ENCODE measurements at regions not wholly inside any gene's neighbourhood (a gene's known extent, or its start where the extent isn't known, plus 50 kb on each side); places are given as distances from the start of the nearest gene placed in this dataset.

- POLR2A ChIA-PET = no interaction called here
- no peak for TF ChIP-seq SP1 (IDR thresholded peaks at IDR 0.05)
- no peak for TF ChIP-seq ZNF384 (IDR thresholded peaks at IDR 0.05)
- no peak for TF ChIP-seq HDGF (IDR thresholded peaks at IDR 0.05; ENCODE audit: borderline replicate concordance)
- no peak for TF ChIP-seq LEF1 (IDR thresholded peaks at IDR 0.05; ENCODE audit: borderline replicate concordance)
- no peak for TF ChIP-seq BHLHE40 (IDR thresholded peaks at IDR 0.05; ENCODE audit: borderline replicate concordance)
- no peak for TF ChIP-seq SUZ12 (IDR thresholded peaks at IDR 0.05)
- no peak for TF ChIP-seq NFRKB (IDR thresholded peaks at IDR 0.05)
- no peak for TF ChIP-seq TARDBP (IDR thresholded peaks at IDR 0.05)
- no peak for TF ChIP-seq FOXM1 (IDR thresholded peaks at IDR 0.05; ENCODE audit: borderline replicate concordance)
- no peak for TF ChIP-seq ARNT (IDR thresholded peaks at IDR 0.05)
- TF ChIP-seq ELF4 (IDR thresholded peaks at IDR 0.05) = no peak
- no peak for TF ChIP-seq L3MBTL2 (conservative IDR thresholded peaks at IDR 0.05)
- TF ChIP-seq CTBP1 (IDR thresholded peaks at IDR 0.05; ENCODE audit: borderline replicate concordance) = no peak
- TF ChIP-seq FOXA1 (IDR thresholded peaks at IDR 0.05) = no peak
- no peak for DNase-seq (ENCODE audit: extremely low spot score)
- CTCF ChIA-PET = no interaction called here
Observed at GRCh38 chr6:84583784-84584183, 180.6 kb downstream of the TBX18 start.

DNA sequence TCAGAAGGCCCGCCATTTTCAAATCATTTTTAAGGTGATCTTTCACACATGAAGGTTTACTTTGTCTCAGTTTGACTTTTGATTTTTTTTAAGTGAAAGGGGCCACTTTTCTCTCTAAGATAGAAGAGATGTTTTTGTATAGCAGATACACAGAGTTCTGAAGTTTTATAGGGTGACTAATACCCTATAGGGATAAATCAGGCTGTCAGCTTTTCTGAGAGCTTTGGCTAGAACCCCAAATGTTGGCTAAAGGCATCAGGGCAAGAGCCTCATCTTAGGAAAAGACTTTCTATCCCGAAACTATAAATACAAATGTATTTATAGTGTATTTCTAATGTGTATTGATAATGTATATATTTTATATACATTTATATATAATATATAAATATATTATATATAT is 181.4 kb downstream of the TBX18 start:
- ChIA-PET POLR2A (no interaction called here), CTCF (no interaction called here)
- no peak for TF ChIP-seq FOXM1 (IDR thresholded peaks at IDR 0.05; ENCODE audit: borderline replicate concordance)
- TF ChIP-seq ZNF384 (IDR thresholded peaks at IDR 0.05) = no peak
- no peak for TF ChIP-seq TARDBP (IDR thresholded peaks at IDR 0.05)
- no peak for TF ChIP-seq HDGF (IDR thresholded peaks at IDR 0.05; ENCODE audit: borderline replicate concordance)
- TF ChIP-seq FOXA1 (IDR thresholded peaks at IDR 0.05) = no peak
- no peak for TF ChIP-seq CTBP1 (IDR thresholded peaks at IDR 0.05; ENCODE audit: borderline replicate concordance)
- TF ChIP-seq ELF4 (IDR thresholded peaks at IDR 0.05) = no peak
- no peak for TF ChIP-seq L3MBTL2 (conservative IDR thresholded peaks at IDR 0.05)
- TF ChIP-seq BHLHE40 (IDR thresholded peaks at IDR 0.05; ENCODE audit: borderline replicate concordance) = no peak
- no peak for DNase-seq (ENCODE audit: extremely low spot score)

DNA sequence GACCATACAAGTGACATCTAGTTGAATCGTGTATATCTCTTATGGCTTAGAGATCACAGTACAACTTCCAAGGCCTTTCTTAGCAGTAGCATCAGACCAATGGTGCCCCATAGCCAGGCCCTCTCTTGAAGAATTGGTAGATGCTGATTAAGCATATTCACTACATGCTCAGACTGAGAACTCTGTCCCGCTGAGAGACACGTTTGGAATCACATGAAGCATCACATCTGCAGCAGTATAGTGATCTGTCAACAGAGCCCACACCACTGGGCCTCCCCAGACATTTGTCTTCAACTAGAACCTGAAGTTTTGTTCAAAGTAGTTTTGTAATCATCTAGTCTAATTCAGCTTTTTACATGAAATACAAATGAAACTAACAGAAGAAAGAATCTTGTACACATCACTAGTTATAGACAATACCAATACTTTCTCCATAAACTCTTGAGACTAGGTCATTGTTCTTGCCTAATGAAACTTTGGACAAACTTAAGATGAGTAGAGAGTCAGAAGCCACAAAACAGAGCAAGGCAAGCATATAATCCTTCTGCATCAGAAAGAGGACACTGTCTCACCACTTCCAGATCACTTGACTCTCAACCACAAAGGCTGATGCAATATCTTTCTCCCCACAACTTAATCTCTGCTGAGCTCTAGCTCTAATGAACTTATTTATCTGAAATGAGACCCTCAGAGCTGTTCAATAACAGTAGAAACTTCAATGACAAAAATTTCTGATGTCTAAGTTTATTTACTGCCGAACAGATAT is 182.7 kb downstream of the TBX18 start:
- no peak for DNase-seq (ENCODE audit: extremely low spot score)
- CTCF ChIA-PET = no interaction called here
- POLR2A ChIA-PET = no interaction called here
- TF ChIP-seq TARDBP (IDR thresholded peaks at IDR 0.05) = no peak
- no peak for TF ChIP-seq HDGF (IDR thresholded peaks at IDR 0.05; ENCODE audit: borderline replicate concordance)
- TF ChIP-seq FOXA1 (IDR thresholded peaks at IDR 0.05) = no peak
- TF ChIP-seq ELF4 (IDR thresholded peaks at IDR 0.05) = no peak
- TF ChIP-seq FOXK2 (IDR thresholded peaks at IDR 0.05) = no peak
- no peak for TF ChIP-seq SUZ12 (IDR thresholded peaks at IDR 0.05)
- TF ChIP-seq FOXM1 (IDR thresholded peaks at IDR 0.05; ENCODE audit: borderline replicate concordance) = no peak
- no peak for TF ChIP-seq L3MBTL2 (conservative IDR thresholded peaks at IDR 0.05)
- no peak for TF ChIP-seq ZNF384 (IDR thresholded peaks at IDR 0.05)
- TF ChIP-seq NFRKB (IDR thresholded peaks at IDR 0.05) = no peak
- TF ChIP-seq LEF1 (IDR thresholded peaks at IDR 0.05; ENCODE audit: borderline replicate concordance) = no peak
- TF ChIP-seq BHLHE40 (IDR thresholded peaks at IDR 0.05; ENCODE audit: borderline replicate concordance) = no peak
- no peak for TF ChIP-seq CTBP1 (IDR thresholded peaks at IDR 0.05; ENCODE audit: borderline replicate concordance)
- TF ChIP-seq ARNT (IDR thresholded peaks at IDR 0.05) = no peak
- TF ChIP-seq, protein P1, sequence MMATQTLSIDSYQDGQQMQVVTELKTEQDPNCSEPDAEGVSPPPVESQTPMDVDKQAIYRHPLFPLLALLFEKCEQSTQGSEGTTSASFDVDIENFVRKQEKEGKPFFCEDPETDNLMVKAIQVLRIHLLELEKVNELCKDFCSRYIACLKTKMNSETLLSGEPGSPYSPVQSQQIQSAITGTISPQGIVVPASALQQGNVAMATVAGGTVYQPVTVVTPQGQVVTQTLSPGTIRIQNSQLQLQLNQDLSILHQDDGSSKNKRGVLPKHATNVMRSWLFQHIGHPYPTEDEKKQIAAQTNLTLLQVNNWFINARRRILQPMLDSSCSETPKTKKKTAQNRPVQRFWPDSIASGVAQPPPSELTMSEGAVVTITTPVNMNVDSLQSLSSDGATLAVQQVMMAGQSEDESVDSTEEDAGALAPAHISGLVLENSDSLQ (IDR thresholded peaks at IDR 0.05) = no peak
- no peak for TF ChIP-seq SP1 (IDR thresholded peaks at IDR 0.05)

- ChIA-PET POLR2A (no interaction called here), CTCF (no interaction called here)
- TF ChIP-seq TARDBP (IDR thresholded peaks at IDR 0.05) = no peak
- TF ChIP-seq FOXA1 (IDR thresholded peaks at IDR 0.05) = no peak
- no peak for TF ChIP-seq BHLHE40 (IDR thresholded peaks at IDR 0.05; ENCODE audit: borderline replicate concordance)
- no peak for TF ChIP-seq LEF1 (IDR thresholded peaks at IDR 0.05; ENCODE audit: borderline replicate concordance)
- no peak for TF ChIP-seq HDGF (IDR thresholded peaks at IDR 0.05; ENCODE audit: borderline replicate concordance)
- TF ChIP-seq FOXM1 (IDR thresholded peaks at IDR 0.05; ENCODE audit: borderline replicate concordance) = no peak
- no peak for TF ChIP-seq SUZ12 (IDR thresholded peaks at IDR 0.05)
- no peak for TF ChIP-seq CTBP1 (IDR thresholded peaks at IDR 0.05; ENCODE audit: borderline replicate concordance)
- TF ChIP-seq, protein P1 (IDR thresholded peaks at IDR 0.05) = no peak
- TF ChIP-seq FOXK2 (IDR thresholded peaks at IDR 0.05) = no peak
- TF ChIP-seq L3MBTL2 (conservative IDR thresholded peaks at IDR 0.05) = no peak
- no peak for TF ChIP-seq SP1 (IDR thresholded peaks at IDR 0.05)
- TF ChIP-seq ELF4 (IDR thresholded peaks at IDR 0.05) = no peak
- no peak for TF ChIP-seq NFRKB (IDR thresholded peaks at IDR 0.05)
- DNase-seq (ENCODE audit: extremely low spot score) = no peak
Observed at GRCh38 chr6:84579404-84579803, 185.0 kb downstream of the TBX18 start.

DNA sequence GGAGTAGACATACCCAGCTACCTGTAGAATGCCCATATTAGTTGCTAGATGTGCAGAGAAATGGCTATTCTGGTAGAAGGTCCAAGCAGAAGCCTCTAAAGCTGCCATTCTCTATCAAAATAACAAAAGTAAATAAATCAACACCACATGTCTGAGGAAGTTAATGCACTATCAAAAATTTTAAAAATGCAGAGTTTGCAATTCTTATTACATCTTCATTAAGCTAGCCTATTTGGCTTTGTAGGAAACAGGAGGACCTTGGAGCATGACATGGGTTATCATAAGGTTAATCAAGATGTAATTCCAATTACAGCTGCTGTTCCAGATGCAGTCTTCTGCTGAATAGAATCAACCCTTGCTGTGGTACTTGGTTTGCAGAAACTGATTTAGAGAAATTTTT is 188.4 kb downstream of the TBX18 start:
- DNase-seq (ENCODE audit: extremely low spot score) = no peak
- TF ChIP-seq FOXM1 (IDR thresholded peaks at IDR 0.05; ENCODE audit: borderline replicate concordance) (no peak), SP1 (IDR thresholded peaks at IDR 0.05) (no peak), FOXK2 (IDR thresholded peaks at IDR 0.05) (no peak), LEF1 (IDR thresholded peaks at IDR 0.05; ENCODE audit: borderline replicate concordance) (no peak), L3MBTL2 (conservative IDR thresholded peaks at IDR 0.05) (no peak), ARNT (IDR thresholded peaks at IDR 0.05) (no peak), TARDBP (IDR thresholded peaks at IDR 0.05) (no peak), ELF4 (IDR thresholded peaks at IDR 0.05) (no peak), FOXA1 (IDR thresholded peaks at IDR 0.05) (no peak), CTBP1 (IDR thresholded peaks at IDR 0.05; ENCODE audit: borderline replicate concordance) (no peak), HDGF (IDR thresholded peaks at IDR 0.05; ENCODE audit: borderline replicate concordance) (no peak), BHLHE40 (IDR thresholded peaks at IDR 0.05; ENCODE audit: borderline replicate concordance) (no peak), SUZ12 (IDR thresholded peaks at IDR 0.05) (no peak), ZNF384 (IDR thresholded peaks at IDR 0.05) (no peak), NFRKB (IDR thresholded peaks at IDR 0.05) (no peak)
- TF ChIP-seq, protein P1 (IDR thresholded peaks at IDR 0.05) = no peak
- ChIA-PET POLR2A (no interaction called here), CTCF (no interaction called here)

All from HEK293T (cell line).